ENCODE measurements at regions not wholly inside any gene's neighbourhood (a gene's known extent, or its start where the extent isn't known, plus 50 kb on each side); places are given as distances from the start of the nearest gene placed in this dataset.

DNA sequence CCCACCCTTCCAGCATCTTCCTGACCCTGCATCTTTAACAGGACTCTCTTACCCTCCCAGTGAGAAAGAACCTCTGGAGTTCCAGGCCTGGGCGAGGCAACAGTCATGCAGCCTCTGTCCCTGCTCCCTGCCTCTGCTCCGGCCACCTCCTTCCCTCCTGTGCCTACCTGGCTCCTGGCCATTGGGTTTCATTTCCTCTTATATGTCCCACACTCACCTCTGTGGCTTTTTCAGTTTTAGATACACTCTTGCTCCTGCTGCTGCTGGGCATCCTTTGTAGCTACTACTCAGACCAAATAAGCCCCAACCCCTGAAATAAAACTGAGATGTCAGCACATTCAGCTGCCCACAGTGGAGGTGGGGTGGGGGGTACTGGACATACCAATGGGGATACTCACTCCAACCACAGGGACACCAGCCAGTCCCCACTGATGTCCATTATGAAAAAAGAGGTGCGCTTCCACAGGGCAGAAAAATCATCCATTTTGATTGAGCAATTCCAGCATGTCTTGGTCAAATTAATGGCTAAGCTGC lies 99.1 kb upstream of the NRXN3 start:
- H3K27ac ChIP-seq: no peak overlapping the region
- DNase-seq (ENCODE audit: low read depth, low spot score): no peak

DNA sequence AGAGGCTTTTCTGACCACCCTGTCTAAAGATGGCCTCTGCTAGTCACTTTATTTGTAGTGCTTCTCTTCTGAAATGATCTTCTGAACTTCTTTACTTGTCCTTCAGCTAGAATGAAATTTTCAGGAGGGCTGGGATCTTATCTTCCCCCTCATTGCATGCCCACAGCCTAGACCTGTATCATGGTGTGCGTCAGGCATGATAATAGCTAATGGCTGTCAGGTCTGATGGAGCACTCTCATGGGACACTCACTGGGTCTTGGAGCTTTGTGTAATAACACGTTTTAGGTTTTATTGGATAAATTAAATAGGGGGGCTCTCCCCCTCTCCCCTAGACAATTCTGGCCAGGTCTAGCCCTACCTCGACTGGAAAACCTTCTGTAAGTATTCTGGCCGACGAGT lies 97.1 kb upstream of the NRXN3 start:
- no peak for DNase-seq (ENCODE audit: low read depth, low spot score)
- H3K27ac ChIP-seq: no peak overlapping the region

DNA sequence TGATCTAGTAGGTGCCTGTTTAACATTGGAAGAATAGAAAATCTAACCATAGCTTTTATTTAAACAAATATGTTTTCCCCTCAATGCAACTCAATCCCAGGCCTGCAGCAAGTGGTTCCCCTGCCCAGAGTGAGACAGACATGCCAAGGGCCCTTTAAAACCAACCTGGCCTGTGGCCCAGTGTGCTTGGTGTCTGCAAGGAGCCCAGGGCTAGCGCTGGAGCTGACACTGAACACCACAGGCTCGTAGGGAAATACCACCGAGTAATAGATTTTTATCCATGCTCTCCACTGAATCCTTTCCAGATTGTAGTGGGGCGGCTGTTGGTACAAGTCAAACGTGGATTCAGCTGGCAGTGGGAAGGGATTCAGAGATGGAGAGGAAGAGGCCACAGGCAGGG lies 95.6 kb upstream of the NRXN3 start:
- DNase-seq (ENCODE audit: low read depth, low spot score): no peak
- H3K27ac ChIP-seq: no peak overlapping the region

DNA sequence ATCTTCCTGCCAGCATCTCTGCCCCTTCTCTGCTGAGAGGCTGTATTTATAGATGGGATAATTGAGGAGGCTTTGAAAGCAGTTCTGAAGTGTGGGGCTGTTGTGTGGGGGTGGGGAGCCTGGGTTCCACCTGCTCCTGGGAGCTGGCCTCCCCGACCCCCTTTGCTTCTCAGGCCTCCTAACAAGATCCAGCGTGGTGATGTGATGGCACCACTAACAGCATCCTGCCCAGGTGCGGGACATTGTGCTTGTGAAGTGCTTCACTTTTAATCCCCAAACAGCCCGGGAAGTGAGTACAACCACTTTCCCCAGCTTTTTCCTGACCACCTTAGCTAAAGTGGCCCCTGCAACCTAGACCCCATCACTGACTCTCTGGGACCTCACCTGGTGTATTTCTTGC lies 95.1 kb upstream of the NRXN3 start:
- H3K27ac ChIP-seq: no peak overlapping the region
- no peak for DNase-seq (ENCODE audit: low read depth, low spot score)

DNA sequence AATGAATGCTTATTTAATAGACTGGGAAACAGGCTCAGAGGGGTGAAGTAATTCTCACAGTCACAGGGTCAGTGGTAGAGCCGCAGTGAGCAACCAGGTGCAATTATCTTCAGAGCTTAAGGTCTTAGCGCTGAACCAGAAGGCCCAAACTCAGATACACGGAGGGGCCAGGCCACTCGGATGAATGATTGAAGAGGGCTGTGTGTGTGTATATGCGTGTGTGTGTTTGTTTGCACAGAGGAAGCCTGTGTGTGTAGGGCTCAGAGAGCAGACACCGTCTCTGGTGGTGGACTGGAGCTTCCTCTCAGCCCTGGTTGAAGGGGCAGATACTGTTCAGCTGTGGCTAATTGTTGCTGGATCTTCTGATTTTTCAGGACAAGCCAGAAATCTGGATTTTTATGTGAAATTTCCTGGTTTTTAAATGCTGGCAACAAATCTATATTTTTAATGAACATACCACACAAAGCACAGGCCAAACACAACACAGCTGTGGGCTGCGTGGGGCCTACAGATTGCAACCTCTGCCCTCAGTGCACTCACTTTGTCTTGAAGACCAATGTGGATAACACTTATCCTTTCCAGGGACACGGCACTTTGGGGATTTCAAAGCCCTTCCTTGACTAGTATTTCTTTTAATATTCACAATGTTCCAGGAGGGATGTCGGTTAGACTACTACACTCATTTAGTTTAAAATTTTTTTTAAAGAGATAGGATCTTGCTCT lies 94.5 kb upstream of the NRXN3 start:
- DNase-seq (ENCODE audit: low read depth, low spot score): no peak
- H3K27ac ChIP-seq: no peak overlapping the region

DNA sequence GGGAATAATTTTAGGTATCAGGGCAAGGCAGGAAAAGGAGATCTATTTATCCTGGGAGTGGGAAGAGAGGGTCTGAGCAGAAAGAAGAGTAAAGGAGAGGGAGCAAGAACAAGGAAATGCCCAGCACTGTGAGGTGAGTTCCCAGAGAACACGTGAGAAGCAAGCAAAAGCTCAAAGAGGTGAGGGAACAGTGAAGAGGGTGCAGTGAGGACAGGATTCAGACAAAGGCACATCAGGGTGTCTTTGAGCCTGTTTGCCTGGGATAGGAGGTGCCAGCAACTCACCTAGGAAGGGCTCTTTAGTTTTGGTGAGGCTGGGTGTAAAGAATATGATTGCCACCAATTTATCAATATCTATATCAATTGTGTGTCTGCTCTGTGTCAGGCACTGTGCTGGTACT lies 88.9 kb upstream of the NRXN3 start:
- no peak overlapping the region for H3K27ac ChIP-seq
- DNase-seq (ENCODE audit: low read depth, low spot score): no peak

DNA sequence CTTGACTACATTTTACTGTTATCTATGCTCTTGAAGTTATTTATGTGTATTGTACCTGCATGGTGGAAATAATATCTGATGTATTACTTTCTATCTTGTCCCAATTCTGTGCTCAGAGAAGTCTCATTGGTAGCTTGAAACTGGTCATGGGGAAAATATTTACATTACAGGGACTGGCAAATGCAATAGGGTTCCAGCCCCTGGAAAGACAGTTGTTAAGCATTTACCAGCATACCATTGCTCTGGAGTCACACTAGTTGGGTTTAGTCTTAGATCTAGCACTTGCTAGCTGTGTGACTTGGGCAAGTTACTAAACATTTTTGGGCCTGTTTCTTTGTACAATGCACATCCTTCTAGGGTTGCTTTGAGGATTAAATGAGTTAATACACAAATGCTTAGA lies 86.3 kb upstream of the NRXN3 start:
- H3K27ac ChIP-seq: no peak overlapping the region
- DNase-seq (ENCODE audit: low read depth, low spot score): no peak

DNA sequence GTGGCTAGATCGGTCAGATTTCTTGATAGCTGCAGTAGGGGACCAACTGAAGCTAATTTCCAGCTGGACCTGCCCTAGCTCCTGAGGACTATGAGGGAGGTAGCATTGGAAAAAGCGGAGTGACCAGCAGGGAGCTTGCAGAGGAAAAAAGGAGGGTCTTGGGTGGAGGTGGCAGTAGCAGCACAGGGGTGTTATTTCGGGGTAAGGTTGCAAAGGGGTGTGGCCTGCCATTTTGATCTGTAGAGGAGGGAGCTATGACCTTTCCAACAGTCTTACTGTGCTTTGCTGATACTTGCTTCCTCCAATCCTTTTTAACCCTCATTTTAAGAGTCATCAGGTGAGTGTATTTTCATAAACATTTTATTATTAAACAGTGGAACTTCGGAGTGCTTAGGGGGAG lies 83.8 kb upstream of the NRXN3 start:
- no peak for DNase-seq (ENCODE audit: low read depth, low spot score)

DNA sequence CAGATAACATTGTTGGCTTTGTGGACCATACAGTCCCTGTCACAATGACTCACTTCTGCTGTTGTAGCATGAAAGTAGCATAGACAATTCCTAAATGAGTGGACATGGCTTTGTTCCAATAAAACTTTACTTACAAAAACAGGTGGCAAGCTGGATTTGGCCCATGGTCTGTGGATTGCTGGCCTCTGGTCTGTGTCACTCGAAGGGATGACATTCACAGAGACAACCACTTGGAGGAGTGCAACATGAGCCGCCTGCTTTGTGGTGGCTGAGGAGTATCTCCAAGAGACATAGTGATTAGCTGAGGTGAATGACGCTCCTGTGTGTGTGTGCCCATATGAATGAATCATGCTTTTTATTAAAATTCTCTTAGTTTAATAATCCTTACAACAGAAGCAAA lies 81.3 kb upstream of the NRXN3 start:
- DNase-seq (ENCODE audit: low read depth, low spot score): no peak
- H3K27ac ChIP-seq: no peak overlapping the region

More for the DNA sequence above, 83.8 kb upstream of the NRXN3 start:
- H3K27ac ChIP-seq: no peak overlapping the region

DNA sequence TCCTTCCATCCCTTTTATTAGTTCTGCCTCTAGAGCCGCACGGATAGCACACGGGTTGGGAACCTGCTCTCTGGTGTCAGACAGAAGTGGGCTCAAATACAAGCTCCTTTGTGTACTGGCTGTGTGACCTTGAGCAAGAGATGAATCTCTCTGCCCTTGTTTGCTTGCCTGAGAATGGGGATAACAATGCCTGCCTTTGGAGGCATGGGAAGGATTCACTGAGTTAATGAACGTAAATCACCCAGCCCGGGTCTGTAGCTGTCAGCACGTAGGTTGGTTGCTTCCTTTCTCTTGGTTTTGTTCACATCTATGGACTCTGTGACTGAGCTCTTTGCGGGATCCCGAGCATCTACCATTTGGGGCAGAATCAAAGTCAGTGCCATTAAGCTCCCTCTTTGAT lies 79.3 kb upstream of the NRXN3 start:
- DNase-seq (ENCODE audit: low read depth, low spot score): no peak
- no peak overlapping the region for H3K27ac ChIP-seq

DNA sequence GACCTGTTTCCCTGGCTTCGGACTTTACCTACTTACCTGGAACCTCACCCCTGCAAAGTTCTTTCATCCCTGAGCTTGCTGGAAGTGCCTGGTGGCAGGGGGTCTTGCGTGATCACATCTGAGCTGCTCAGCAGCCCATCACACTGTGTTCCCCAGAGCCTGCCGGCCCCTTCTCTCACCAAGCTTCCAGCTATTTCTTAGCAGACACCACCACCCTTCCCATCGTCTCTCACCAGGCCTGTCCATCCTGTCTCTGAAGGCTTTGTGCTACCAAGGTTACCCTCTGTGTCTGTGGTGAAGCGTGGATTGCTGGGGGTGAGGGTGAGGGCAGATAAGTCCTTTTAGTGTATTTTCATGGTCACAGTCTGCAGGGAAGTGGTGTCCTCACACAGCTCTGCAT lies 78.8 kb upstream of the NRXN3 start:
- DNase-seq (ENCODE audit: low read depth, low spot score): no peak

DNA sequence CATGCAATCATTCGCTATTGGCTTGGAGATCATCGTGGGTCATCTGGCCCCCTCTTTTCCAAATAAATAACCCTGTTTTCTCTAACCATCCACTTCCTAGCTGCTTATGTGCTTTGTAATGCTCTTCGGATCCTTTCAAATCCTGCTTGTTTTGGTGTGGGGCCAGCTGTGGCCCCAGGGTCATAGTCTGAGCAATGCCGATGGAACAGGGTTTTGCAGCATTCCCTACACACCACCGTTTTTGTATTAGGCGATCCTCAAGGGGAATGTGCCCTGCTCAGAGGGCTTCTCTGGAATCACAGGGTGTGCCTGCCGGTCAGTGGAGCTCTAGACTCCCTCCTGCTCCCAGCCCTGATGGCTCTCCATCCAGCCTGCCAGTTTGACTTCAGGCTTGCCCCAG lies 78.1 kb upstream of the NRXN3 start:
- DNase-seq (ENCODE audit: low read depth, low spot score): no peak
- no peak overlapping the region for H3K27ac ChIP-seq

More for the DNA sequence above, 78.8 kb upstream of the NRXN3 start:
- no peak overlapping the region for H3K27ac ChIP-seq

DNA sequence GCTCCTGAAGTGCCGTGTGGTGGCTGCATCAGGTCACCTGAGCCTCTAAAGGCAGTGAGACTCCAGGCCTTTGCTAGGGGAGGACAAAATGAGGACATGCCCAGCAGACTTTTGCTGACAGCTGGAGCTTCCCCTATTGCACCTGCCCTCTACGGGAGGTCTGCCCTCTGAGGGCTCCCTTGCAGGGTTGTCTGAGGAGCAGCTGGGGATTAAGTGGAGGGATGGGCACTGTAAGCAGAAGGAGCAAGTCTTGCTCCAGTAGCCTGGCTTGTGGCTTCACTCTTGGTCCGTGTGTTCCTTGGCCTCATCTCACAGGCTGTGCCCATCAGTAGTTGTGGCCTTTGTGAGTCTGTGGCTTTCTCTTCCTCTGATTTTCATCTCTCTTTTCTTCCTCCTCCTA lies 66.9 kb upstream of the NRXN3 start:
- DNase-seq (ENCODE audit: low read depth, low spot score): no peak
- no peak overlapping the region for H3K27ac ChIP-seq

DNA sequence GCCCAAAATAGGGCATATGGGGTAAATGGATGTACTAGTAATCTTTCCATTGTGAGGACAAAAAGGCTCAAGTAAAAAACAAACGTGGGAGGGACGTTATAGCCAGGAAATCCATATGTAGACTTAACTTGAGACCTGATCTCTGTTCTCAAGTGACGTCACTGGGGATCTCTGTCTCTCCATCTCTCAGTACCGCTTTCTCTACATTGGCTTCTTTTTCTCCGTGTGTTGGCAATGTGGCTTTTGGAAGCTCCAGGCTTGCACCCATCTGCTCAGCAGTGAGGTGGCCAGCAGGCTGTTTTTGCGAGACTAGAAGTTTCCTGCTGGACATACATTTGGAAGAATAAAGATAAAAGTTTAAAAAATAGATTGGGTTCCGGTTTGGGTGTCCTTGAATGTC lies 66.0 kb upstream of the NRXN3 start:
- DNase-seq (ENCODE audit: low read depth, low spot score): no peak
- H3K27ac ChIP-seq: no peak overlapping the region

DNA sequence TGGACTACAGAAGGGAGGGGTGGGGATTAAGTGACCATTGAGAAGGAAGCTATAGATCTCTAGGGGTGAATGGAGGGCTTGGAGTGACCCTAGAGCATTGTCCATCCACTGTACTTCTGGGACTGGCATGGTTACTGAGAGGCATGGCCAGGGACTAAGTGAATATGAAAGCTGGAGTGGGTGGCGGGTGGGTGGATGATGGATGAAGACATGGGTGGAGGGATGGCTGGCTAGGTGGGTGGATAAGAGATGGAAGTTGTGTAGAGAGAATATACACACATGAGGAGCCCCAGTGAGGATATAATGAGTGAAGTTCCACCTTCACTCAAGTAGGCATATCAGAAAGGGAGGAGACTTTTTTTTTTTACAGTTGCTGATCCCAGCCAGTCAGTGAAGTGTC lies 65.5 kb upstream of the NRXN3 start:
- DNase-seq (ENCODE audit: low read depth, low spot score): no peak
- H3K27ac ChIP-seq: no peak overlapping the region

DNA sequence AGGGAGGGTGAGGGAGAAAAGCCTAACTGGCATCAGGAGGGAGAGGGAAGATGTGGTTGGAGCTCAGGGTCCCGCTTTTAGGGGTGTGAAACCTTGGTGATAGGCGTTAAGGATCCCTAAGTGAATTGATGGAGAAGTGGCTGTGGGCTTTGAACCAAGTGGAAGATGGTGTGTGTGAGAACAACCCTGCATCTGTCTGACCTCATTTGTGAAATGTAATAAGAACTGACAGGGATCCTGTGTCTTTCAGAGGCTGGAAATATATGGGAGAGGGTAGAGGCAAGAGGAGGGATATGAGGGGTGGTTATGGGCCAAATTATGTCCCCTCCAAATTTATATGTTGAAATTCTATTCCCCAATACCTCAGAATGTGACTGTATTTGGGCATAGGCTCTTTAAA lies 63.8 kb upstream of the NRXN3 start:
- no peak for DNase-seq (ENCODE audit: low read depth, low spot score)
- H3K27ac ChIP-seq: no peak overlapping the region

DNA sequence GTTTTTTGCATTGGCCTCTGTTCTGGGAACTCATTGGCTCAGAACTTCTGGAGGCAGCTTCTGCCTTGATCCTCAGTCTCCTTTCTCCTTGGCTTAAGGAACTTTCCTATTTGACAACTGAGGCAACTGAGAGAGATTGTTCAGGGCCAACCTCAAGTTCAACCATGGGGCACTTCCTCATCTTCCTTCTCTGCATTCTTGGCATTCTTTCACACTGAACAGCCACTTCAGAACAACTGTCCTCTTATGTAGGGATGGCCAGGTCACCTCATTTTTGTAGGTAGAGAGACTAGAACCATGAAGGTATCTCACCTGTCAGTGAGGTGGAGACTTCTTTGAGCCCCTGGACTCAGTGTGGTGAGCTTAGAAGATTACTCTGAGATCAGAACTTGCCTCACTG lies 63.0 kb upstream of the NRXN3 start:
- no peak for DNase-seq (ENCODE audit: low read depth, low spot score)
- no peak overlapping the region for H3K27ac ChIP-seq

DNA sequence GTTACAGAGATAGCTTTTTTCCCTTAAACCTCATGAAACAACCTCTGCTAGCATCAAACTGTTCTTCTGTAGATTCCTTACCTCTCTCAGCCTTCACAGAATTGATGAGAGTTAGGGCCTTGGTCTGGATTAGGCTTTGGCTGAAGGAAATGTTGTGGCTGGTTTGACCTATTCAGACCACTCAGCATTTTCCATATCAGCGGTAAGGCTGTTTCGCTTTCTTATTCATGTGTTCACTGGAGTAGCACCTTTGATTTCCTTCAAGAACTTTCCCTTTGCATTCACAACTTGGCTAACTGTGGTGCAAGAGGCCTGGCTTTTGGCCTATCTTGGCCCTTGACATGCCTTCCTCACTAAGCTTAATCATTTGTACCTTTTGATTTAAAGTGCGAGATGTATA lies 50.7 kb upstream of the NRXN3 start:
- DNase-seq (ENCODE audit: low read depth, low spot score): no peak
- no peak overlapping the region for H3K27ac ChIP-seq
